ENCODE measurements at regions not wholly inside any gene's neighbourhood (a gene's known extent, or its start where the extent isn't known, plus 50 kb on each side); places are given as distances from the start of the nearest gene placed in this dataset.

GRCh38 chr15:96585484-96586386, 255.2 kb downstream of the NR2F2 start:
- no peak for TF ChIP-seq CTCF (IDR thresholded peaks at IDR 0.05)
- no peak for TF ChIP-seq POLR2A (IDR thresholded peaks at IDR 0.05)

Data from ovary (tissue), 3 donors.